HCT116 (cell line): ENCODE measurements at regions not wholly inside any gene's neighbourhood (a gene's known extent, or its start where the extent isn't known, plus 50 kb on each side); places are given as distances from the start of the nearest gene placed in this dataset.

Experiments
- CEBPB ChIP-seq: IDR thresholded peaks from 2 replicates; pipeline ENCODE4 v1.6.1; 2012; ENCODE audit warnings: low read depth
- CTCF ChIP-seq, 3 experiments: fragments of 200-600 bp in 1 of 3; sonication (generic) in 1 of 3; IDR thresholded peaks in 2 of 3; conservative IDR thresholded peaks in 1 of 3; 2 replicates each; pipeline ENCODE4 v1.5.1; 2012 to 2017; ENCODE audit warnings: low read depth in 2 of 3, low read length in 2 of 3, antibody characterized with exemption in 1 of 3, borderline replicate concordance in 1 of 3, control low read depth in 1 of 3, mild to moderate bottlenecking in 1 of 3, mixed read lengths in 1 of 3, mixed run types in 1 of 3, moderate library complexity in 1 of 3; ENCODE audit not compliant: insufficient read depth in 1 of 3
- ELF1 ChIP-seq: IDR thresholded peaks from 2 replicates; pipeline ENCODE4 v1.6.1; 2012; ENCODE audit warnings: low read depth, borderline replicate concordance
- EZH2 ChIP-seq: fragments of 200-600 bp; sonication (generic); IDR thresholded peaks from 2 replicates; pipeline ENCODE4 v1.6.1; 2017; ENCODE audit warnings: antibody characterized with exemption, mixed run types
- EZH2phosphoT487 ChIP-seq: fragments of 200-600 bp; IDR thresholded peaks from 2 replicates; pipeline ENCODE4 v1.6.1; 2018; ENCODE audit warnings: antibody characterized with exemption, borderline replicate concordance
- POLR2A ChIP-seq: IDR thresholded peaks from 2 replicates; pipeline ENCODE4 v1.7.0; 2011; ENCODE audit warnings: borderline replicate concordance; ENCODE audit not compliant: insufficient read depth, insufficient read length; ENCODE audit errors: extremely low read depth
- SIN3A ChIP-seq: IDR thresholded peaks from 2 replicates; pipeline ENCODE4 v1.6.1; 2012; ENCODE audit warnings: low read depth
- SRF ChIP-seq: IDR thresholded peaks from 2 replicates; pipeline ENCODE4 v1.6.1; 2012; ENCODE audit warnings: low read depth
- YY1 ChIP-seq: IDR thresholded peaks from 2 replicates; pipeline ENCODE4 v1.6.1; 2011; ENCODE audit warnings: low read length, low read depth, moderate library complexity, mild to moderate bottlenecking; ENCODE audit not compliant: insufficient replicate concordance; ENCODE audit errors: extremely low read depth

- TF ChIP-seq POLR2A (no peak), CTCF (IDR thresholded peaks at IDR 0.05 in 2 of 3, conservative IDR thresholded peaks at IDR 0.05 in 1 of 3; ENCODE audit: borderline replicate concordance in 1 of 3, insufficient read depth in 1 of 3, low read depth in 2 of 3, low read length in 2 of 3) (no peak), ELF1 (no peak), EZH2 (no peak), CEBPB (no peak), YY1 (no peak), EZH2phosphoT487 (no peak), SRF (no peak), SIN3A (no peak)
These were observed 79.4 kb upstream of the ADRB2 start for GRCh38 chr5:148746826-148747535.
